ENCODE measurements at regions not wholly inside any gene's neighbourhood (a gene's known extent, or its start where the extent isn't known, plus 50 kb on each side); places are given as distances from the start of the nearest gene placed in this dataset.

GRCh38 chr1:191134796-191135195 lies 657.1 kb upstream of the BRINP3 start (continued):
- TF ChIP-seq HEY1 (CRISPR knock-in tag; IDR thresholded peaks at IDR 0.05; ENCODE audit: borderline replicate concordance) (no peak), ZNF431 (CRISPR knock-in tag; IDR thresholded peaks at IDR 0.05) (no peak), ZKSCAN3 (CRISPR knock-in tag; IDR thresholded peaks at IDR 0.05) (no peak), HDAC6 (IDR thresholded peaks at IDR 0.05; ENCODE audit: low read depth, low read length) (no peak), FUS (optimal IDR thresholded peaks at IDR 0.05; ENCODE audit: low read depth, low read length) (no peak), NFE2 (IDR thresholded peaks at IDR 0.05; ENCODE audit: low read depth) (no peak), ZC3H11A (IDR thresholded peaks at IDR 0.05; ENCODE audit: low read depth, low read length) (no peak), TRIM25 (IDR thresholded peaks at IDR 0.05; ENCODE audit: borderline replicate concordance) (no peak), RREB1 (CRISPR knock-in tag; IDR thresholded peaks at IDR 0.05) (no peak), ZNF184 (CRISPR knock-in tag; IDR thresholded peaks at IDR 0.05) (no peak)
- TF ChIP-seq, protein P1, sequence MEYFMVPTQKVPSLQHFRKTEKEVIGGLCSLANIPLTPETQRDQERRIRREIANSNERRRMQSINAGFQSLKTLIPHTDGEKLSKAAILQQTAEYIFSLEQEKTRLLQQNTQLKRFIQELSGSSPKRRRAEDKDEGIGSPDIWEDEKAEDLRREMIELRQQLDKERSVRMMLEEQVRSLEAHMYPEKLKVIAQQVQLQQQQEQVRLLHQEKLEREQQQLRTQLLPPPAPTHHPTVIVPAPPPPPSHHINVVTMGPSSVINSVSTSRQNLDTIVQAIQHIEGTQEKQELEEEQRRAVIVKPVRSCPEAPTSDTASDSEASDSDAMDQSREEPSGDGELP (CRISPR knock-in tag; IDR thresholded peaks at IDR 0.05; ENCODE audit: borderline replicate concordance), result no peak
- TF ChIP-seq, protein P2, sequence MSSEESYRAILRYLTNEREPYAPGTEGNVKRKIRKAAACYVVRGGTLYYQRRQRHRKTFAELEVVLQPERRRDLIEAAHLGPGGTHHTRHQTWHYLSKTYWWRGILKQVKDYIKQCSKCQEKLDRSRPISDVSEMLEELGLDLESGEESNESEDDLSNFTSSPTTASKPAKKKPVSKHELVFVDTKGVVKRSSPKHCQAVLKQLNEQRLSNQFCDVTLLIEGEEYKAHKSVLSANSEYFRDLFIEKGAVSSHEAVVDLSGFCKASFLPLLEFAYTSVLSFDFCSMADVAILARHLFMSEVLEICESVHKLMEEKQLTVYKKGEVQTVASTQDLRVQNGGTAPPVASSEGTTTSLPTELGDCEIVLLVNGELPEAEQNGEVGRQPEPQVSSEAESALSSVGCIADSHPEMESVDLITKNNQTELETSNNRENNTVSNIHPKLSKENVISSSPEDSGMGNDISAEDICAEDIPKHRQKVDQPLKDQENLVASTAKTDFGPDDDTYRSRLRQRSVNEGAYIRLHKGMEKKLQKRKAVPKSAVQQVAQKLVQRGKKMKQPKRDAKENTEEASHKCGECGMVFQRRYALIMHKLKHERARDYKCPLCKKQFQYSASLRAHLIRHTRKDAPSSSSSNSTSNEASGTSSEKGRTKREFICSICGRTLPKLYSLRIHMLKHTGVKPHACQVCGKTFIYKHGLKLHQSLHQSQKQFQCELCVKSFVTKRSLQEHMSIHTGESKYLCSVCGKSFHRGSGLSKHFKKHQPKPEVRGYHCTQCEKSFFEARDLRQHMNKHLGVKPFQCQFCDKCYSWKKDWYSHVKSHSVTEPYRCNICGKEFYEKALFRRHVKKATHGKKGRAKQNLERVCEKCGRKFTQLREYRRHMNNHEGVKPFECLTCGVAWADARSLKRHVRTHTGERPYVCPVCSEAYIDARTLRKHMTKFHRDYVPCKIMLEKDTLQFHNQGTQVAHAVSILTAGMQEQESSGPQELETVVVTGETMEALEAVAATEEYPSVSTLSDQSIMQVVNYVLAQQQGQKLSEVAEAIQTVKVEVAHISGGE (CRISPR knock-in tag; IDR thresholded peaks at IDR 0.05), result no peak
